AG09319 (cell line): ENCODE measurements at regions not wholly inside any gene's neighbourhood (a gene's known extent, or its start where the extent isn't known, plus 50 kb on each side); places are given as distances from the start of the nearest gene placed in this dataset.
"Not testable (repeated sequence)": the region's sequence is repeated elsewhere in the genome, so short reads cannot be mapped to it uniquely, and the experiment has no call there.

Experiments used
- DNase-seq: peaks from one replicate; pipeline ENCODE4 v3.0.0-alpha.2; 2010; ENCODE audit warnings: low read depth; ENCODE audit errors: extremely low read depth
- CTCF ChIP-seq: IDR thresholded peaks from 2 replicates; pipeline ENCODE4 v1.5.1; 2011; ENCODE audit warnings: low read depth, mild to moderate bottlenecking, inconsistent platforms, low read length, moderate library complexity

GRCh38 chr10:30155401-30155800 lies 96.0 kb upstream of the JCAD start:
- DNase-seq = no peak

DNA sequence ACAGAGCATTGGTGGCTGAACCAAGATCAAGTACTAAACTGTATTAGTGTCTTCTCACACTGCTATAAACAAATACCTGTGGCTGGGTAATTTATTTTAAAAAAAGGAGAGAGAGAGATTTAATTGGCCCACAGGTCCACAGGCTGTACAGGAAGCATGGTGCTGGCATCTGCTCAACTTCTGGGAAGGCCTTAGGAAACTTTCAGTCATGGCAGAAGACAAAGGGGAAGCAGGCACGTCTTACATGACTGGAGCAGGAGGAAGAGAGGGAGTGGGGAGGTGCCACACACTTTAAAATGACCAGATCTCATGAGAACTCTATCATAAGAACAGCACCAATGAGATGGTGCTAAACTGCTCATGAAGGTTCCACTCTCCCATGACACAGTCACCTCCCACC lies 95.2 kb upstream of the JCAD start:
- no peak for DNase-seq
- TF ChIP-seq CTCF = no peak

More at GRCh38 chr10:30155401-30155800, 96.0 kb upstream of the JCAD start:
- no peak for TF ChIP-seq CTCF

DNA sequence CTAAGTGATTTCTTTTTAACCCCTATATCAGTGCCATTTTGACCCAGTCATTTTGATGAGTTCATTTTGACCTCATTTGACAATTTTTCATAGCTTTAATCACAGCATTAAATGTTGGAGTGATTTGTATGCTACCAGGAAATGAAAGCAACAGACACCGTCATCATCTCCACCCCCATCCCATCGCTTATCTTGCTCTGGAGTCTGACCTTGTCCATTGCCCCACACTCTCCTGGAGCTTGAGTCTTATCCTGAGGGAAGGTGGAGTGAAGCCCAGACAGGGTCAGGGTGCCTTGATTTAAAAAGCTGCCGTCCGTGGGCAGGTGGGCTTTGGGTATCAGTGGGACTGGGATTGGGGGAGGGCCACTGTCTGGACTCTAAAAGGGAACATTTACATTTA lies 94.7 kb upstream of the JCAD start:
- no peak for TF ChIP-seq CTCF

GRCh38 chr10:30151581-30152389 lies 92.4 kb upstream of the JCAD start:
- DNase-seq = peak; percentile 82
- peak; percentile 3; the same call in 1 of the 2 replicates for TF ChIP-seq CTCF

More for the DNA sequence above, 94.7 kb upstream of the JCAD start:
- no peak for DNase-seq

DNA sequence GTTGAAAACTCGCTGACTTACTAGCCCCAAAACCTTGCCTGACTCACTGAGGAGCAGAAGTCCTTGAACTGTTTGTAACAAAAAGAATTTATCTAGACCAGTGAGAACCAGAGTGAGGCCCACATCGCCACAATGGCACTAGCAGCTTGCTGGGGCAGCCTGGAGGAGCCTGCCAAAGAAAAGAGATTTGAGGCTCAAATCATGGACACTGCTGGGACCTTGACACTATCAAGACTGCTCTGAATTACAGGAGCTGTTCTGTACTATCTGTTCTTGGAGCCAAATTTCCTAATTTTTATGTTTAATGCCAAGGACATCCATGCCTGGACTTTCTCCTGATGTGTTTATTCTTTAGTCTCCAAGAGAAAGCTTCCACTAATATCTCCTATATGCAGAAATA lies 82.0 kb upstream of the JCAD start:
- no peak for DNase-seq

GRCh38 chr10:30134171-30134945 lies 75.0 kb upstream of the JCAD start:
- no peak for TF ChIP-seq CTCF
- DNase-seq = no peak

More for the DNA sequence above, 82.0 kb upstream of the JCAD start:
- no peak for TF ChIP-seq CTCF

DNA sequence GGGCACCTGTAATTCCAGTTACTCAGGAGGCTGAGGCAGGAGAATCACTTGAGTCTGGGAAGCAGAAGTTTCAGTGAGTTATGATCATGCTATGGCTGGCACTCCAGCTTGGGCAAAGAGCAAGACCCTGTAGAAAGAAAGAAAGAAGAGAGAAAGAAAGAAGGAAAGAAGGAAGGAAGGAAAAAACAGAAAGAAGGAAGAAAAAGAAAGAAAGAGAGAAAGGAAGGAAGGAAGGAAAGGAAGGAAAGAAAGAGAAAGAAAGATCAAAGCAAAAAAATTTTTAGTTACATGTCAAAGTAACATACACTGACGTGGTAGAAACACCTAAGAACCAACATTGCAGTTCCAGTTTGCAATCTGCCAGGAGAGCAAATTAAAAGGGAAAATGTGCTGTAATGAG lies 73.8 kb upstream of the JCAD start:
- TF ChIP-seq CTCF = no peak
- no peak for DNase-seq

DNA sequence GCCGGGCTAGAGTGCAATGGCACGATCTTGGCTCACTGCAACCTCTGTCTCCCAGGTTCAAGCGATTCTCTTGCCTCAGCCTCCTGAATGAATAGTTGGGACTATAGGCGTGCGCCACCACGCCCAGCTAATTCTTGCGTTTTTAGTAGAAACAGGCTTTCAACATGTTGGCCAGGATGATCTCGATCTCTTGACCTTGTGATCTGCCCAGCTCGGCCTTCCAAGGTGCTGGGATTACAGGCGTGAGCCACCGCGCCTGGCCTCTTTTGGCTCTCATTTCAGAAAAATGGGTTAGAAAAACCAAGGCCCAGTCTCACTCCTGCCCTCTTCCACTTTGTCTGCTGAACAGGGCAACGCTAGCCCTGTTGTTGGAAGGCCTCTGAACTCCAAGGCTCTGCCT lies 72.0 kb upstream of the JCAD start:
- DNase-seq = not testable (repeated sequence)

DNA sequence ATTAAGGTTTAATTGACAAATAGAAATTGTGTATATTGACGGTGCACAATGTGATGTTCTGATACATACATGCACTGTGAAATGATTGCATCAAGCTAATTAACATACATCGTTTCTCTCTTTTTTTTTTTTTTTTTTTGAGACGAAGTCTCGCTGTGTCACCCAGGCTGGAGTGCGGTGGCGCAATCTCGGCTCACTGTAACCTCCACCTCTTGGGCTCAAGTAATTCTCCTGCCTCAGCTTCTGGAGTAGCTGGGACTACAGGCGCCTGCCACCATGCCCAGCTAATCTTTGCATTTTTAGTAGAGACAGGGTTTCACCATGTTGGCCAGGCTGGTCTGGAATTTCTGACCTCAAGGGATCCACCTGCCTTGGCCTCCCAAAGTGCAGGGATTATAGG lies 69.9 kb upstream of the JCAD start:
- not testable (repeated sequence) for DNase-seq
